K562 (cell line): ENCODE measurements at regions not wholly inside any gene's neighbourhood (a gene's known extent, or its start where the extent isn't known, plus 50 kb on each side); places are given as distances from the start of the nearest gene placed in this dataset.

Source experiments
- ATAC-seq: fragments of 200-7000 bp; cut with Tn5 transposase; 3 replicates; pipeline ENCODE4 v1.9.1; 2020; ENCODE audit warnings: moderate library complexity
- BruUV-seq: library from RNA; stranded (reverse); fragments of 400-500 nt; replicated peaks from 2 replicates; lab custom pipeline; 2021; lab: Mats Ljungman, UMichigan
- CTCF ChIA-PET: fragments of 300-600 bp; formaldehyde crosslinking; extraction: SDS; loops from one replicate; lab custom pipeline; 2021; ENCODE audit warnings: low intra/inter-chr PET ratio; lab: Yijun Ruan, JAX
- POLR2A ChIA-PET: fragments of 300-600, 350-650 bp; sonication (Branson Sonifier 250); formaldehyde crosslinking; extraction: SDS; loops from one replicate; lab custom pipeline; 2021; ENCODE audit warnings: antibody characterized with exemption, inconsistent platforms; lab: Yijun Ruan, JAX
- DNase-seq, 4 experiments: peaks; one replicate each; pipeline versions ENCODE4 v3.0.0 to v3.0.0-alpha.2; 2011 to 2018; ENCODE audit warnings: low spot score in 3 of 4, mixed read lengths in 3 of 4; ENCODE audit errors: extremely low read depth in 1 of 4
- FAIRE-seq: peaks from 2 replicates; lab custom pipeline; 2011; peaks lifted over from hg19 to GRCh38; lab: Jason Lieb, UNC
- H2AFZ ChIP-seq: 2 replicates; pipeline ENCODE4 v1.6.0; 2011; ENCODE audit warnings: low read depth, low read length, control low read depth, inconsistent platforms
- H3K27ac ChIP-seq: fragments of 200-600 bp; 3 replicates; pipeline ENCODE4 v1.8.0; 2011; ENCODE audit warnings: low read depth, mild to moderate bottlenecking, control low read depth, inconsistent platforms, low read length, moderate library complexity, mixed read lengths; ENCODE audit errors: extremely low read depth
- H3K27me3 ChIP-seq, 2 experiments: fragments of 300-600 bp in 1 of 2; 2 replicates in 1 of 2; 3 replicates in 1 of 2; pipeline versions ENCODE4 v1.6.0 to v1.8.0; 2011; ENCODE audit warnings: inconsistent platforms in 2 of 2, low read length in 2 of 2, mild to moderate bottlenecking in 1 of 2, mixed read lengths in 1 of 2, moderate library complexity in 1 of 2; ENCODE audit not compliant: control insufficient read depth in 2 of 2, insufficient read depth in 2 of 2
- H3K36me3 ChIP-seq: fragments of 300-600 bp; 3 replicates; pipeline ENCODE4 v1.8.0; 2011; ENCODE audit warnings: mild to moderate bottlenecking, low read length, inconsistent platforms; ENCODE audit not compliant: control insufficient read depth, insufficient read depth
- H3K4me1 ChIP-seq, 2 experiments: fragments of 200-600 bp in 1 of 2; replicated peaks in 1 of 2; 2 replicates in 1 of 2; 3 replicates in 1 of 2; pipeline versions ENCODE4 v1.5.1 to v1.8.0; 2011; ENCODE audit warnings: inconsistent platforms in 2 of 2, low read length in 2 of 2, mild to moderate bottlenecking in 1 of 2, mixed read lengths in 1 of 2, moderate library complexity in 1 of 2; ENCODE audit not compliant: control insufficient read depth in 2 of 2, insufficient read depth in 2 of 2
- H3K4me2 ChIP-seq: 2 replicates; pipeline ENCODE4 v1.6.1; 2011; ENCODE audit warnings: low read length, control low read depth, inconsistent platforms, mixed read lengths; ENCODE audit not compliant: insufficient read depth
- H3K4me3 ChIP-seq: fragments of 200-600 bp; sonication (generic), shearing (Covaris generic); 2 replicates; pipeline ENCODE4 v1.5.1; 2016; ENCODE audit warnings: control low read depth, inconsistent platforms
- H3K79me2 ChIP-seq: fragments of 200-600 bp; 3 replicates; pipeline ENCODE4 v1.8.0; 2011; ENCODE audit warnings: low read length, inconsistent platforms; ENCODE audit not compliant: control insufficient read depth, insufficient read depth
- H3K9ac ChIP-seq, 2 experiments: 2 replicates each; pipeline versions ENCODE4 v1.6.0 to v1.6.1; 2011; ENCODE audit warnings: low read depth in 2 of 2, low read length in 2 of 2, control low read depth in 1 of 2, inconsistent platforms in 1 of 2, mild to moderate bottlenecking in 1 of 2, mixed read lengths in 1 of 2; ENCODE audit not compliant: insufficient read depth in 1 of 2
- H3K9me1 ChIP-seq: one replicate; pipeline ENCODE4 v1.6.0; 2011; ENCODE audit warnings: inconsistent platforms, mild to moderate bottlenecking, low read length, moderate library complexity; ENCODE audit not compliant: control insufficient read depth, insufficient read depth
- H3K9me3 ChIP-seq: replicated peaks from 2 replicates; pipeline ENCODE4 v1.5.1; 2011; ENCODE audit warnings: low read depth, low read length, inconsistent platforms; ENCODE audit not compliant: control insufficient read depth, insufficient read depth
- H4K20me1 ChIP-seq: replicated peaks from 2 replicates; pipeline ENCODE4 v1.6.1; 2011; ENCODE audit warnings: low read length, inconsistent platforms, mixed read lengths; ENCODE audit not compliant: control insufficient read depth, insufficient read depth
- ELF2 ChIP-seq: fragments of 250-450 bp; sonication (Bioruptor Pico); IDR thresholded peaks from 2 replicates; pipeline ENCODE4 v1.5.0; 2021; ENCODE audit warnings: mild to moderate bottlenecking
- ILK ChIP-seq: fragments of 450-650 bp; IDR thresholded peaks from 2 replicates; pipeline ENCODE4 v1.6.1; 2016; ENCODE audit warnings: missing genetic modification characterization, low read depth, mild to moderate bottlenecking, missing compliant biosample characterization, moderate library complexity, borderline replicate concordance
- JUNB ChIP-seq: fragments of 450-650 bp; formaldehyde crosslinking; conservative IDR thresholded peaks from 2 replicates; pipeline ENCODE4 v1.4.0; 2020; ENCODE audit warnings: mild to moderate bottlenecking
- POU5F1 ChIP-seq: fragments of 150-350 bp; IDR thresholded peaks from 2 replicates; pipeline ENCODE4 v1.6.1; 2014; ENCODE audit warnings: borderline replicate concordance, low read length, low read depth, mild to moderate bottlenecking; ENCODE audit not compliant: partially characterized antibody
- ZNF124 ChIP-seq: sonication (generic); formaldehyde crosslinking; IDR thresholded peaks from 2 replicates; pipeline ENCODE4 v1.8.1; 2022; ENCODE audit warnings: missing genetic modification reagents
- ZNF584 ChIP-seq: fragments of 200-800 bp; sonication (Bioruptor generic); IDR thresholded peaks from 2 replicates; pipeline ENCODE4 v1.6.1; 2016; ENCODE audit warnings: low read depth, mild to moderate bottlenecking, missing genetic modification characterization, missing compliant biosample characterization
- in situ Hi-C: fragments of 300-500 bp; cut with MboI; formaldehyde crosslinking; loops from 4 replicates; pipeline ENCODE4 v1.15.0; 2018; ENCODE audit warnings: inconsistent platforms, mixed read lengths
- intact Hi-C: fragments of 100-400 bp; cut with micrococcal nuclease; formaldehyde crosslinking; loops from 2 replicates; pipeline ENCODE4 v1.14.2; 2022
- TF ChIP-seq, protein P1 (sequence below): fragments of 450-650 bp; formaldehyde crosslinking; IDR thresholded peaks from 2 replicates; pipeline ENCODE4 v1.4.0; 2020; ENCODE audit warnings: mild to moderate bottlenecking, moderate library complexity
- TF ChIP-seq, protein P2 (sequence below): sonication (generic); formaldehyde crosslinking; IDR thresholded peaks from 2 replicates; pipeline ENCODE4 v1.8.1; 2022; ENCODE audit warnings: missing genetic modification reagents
- TF ChIP-seq, protein P3 (sequence below), 2 experiments: IDR thresholded peaks in 1 of 2; conservative IDR thresholded peaks in 1 of 2; 2 replicates each; pipeline ENCODE4 v1.6.1; 2016; ENCODE audit warnings: low read depth in 2 of 2, mild to moderate bottlenecking in 1 of 2, missing compliant biosample characterization in 1 of 2, missing genetic modification characterization in 1 of 2, moderate library complexity in 1 of 2
- TF ChIP-seq, protein P4 (sequence below): fragments of 250-450 bp; sonication (Bioruptor Pico); IDR thresholded peaks from 2 replicates; pipeline ENCODE4 v1.8.0; 2022; ENCODE audit warnings: inconsistent platforms
- TF ChIP-seq, protein P5 (sequence below): fragments of 250-450 bp; sonication (Bioruptor Pico); IDR thresholded peaks from 2 replicates; pipeline ENCODE4 v1.5.0; 2020; ENCODE audit warnings: mild to moderate bottlenecking, borderline replicate concordance

DNA sequence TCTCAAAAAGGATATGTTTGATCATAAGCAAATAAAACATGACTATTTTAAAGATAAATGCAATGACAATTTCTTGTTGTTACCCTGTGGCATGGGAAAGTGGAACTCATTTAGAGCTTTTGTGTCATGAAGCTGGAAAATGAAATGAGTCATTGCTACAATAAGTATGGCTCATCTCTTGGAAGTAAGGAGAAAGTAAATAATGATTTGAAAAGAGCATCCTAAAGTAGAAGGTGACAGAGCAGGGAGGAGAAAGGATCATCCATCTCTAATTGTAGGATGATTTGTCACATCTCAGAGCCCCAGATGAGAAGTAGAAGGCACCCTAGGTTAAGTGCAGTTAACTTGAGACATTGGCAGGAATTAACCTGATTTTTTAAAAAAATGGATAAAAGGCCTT lies 200.5 kb downstream of the CPS1 start:
- Histone ChIP-seq H3K4me3 (no peak overlapping the region), H3K4me1 (no peaks in the 10 kb centered on the region), H2AFZ (no peak overlapping the region), H3K9me1 (no peaks in the 10 kb centered on the region), H3K9me3 (no peaks in the 10 kb centered on the region), H3K79me2 (no peaks in the 10 kb centered on the region), H3K4me2 (no peak overlapping the region), H3K36me3 (no peaks in the 10 kb centered on the region), H3K9ac (no peak overlapping the region), H4K20me1 (no peaks in the 10 kb centered on the region), H3K27ac (no peak overlapping the region), H3K27me3 (no peaks in the 10 kb centered on the region)
- POLR2A ChIA-PET, result no interaction called here
- in situ Hi-C loops, result no loop called here
- CTCF ChIA-PET, result no interaction called here
- no peak for FAIRE-seq
- TF ChIP-seq ELF2 (CRISPR knock-in tag) (no peak), ILK (tag) (no peak), ZNF584 (CRISPR knock-in tag) (no peak), POU5F1 (no peak), JUNB (CRISPR knock-in tag) (no peak), ZNF124 (no peak)
- TF ChIP-seq, protein P1, sequence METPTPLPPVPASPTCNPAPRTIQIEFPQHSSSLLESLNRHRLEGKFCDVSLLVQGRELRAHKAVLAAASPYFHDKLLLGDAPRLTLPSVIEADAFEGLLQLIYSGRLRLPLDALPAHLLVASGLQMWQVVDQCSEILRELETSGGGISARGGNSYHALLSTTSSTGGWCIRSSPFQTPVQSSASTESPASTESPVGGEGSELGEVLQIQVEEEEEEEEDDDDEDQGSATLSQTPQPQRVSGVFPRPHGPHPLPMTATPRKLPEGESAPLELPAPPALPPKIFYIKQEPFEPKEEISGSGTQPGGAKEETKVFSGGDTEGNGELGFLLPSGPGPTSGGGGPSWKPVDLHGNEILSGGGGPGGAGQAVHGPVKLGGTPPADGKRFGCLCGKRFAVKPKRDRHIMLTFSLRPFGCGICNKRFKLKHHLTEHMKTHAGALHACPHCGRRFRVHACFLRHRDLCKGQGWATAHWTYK (CRISPR knock-in tag), result no peak
- TF ChIP-seq, protein P2, sequence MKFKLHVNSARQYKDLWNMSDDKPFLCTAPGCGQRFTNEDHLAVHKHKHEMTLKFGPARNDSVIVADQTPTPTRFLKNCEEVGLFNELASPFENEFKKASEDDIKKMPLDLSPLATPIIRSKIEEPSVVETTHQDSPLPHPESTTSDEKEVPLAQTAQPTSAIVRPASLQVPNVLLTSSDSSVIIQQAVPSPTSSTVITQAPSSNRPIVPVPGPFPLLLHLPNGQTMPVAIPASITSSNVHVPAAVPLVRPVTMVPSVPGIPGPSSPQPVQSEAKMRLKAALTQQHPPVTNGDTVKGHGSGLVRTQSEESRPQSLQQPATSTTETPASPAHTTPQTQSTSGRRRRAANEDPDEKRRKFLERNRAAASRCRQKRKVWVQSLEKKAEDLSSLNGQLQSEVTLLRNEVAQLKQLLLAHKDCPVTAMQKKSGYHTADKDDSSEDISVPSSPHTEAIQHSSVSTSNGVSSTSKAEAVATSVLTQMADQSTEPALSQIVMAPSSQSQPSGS (CRISPR knock-in tag), result no peak
- TF ChIP-seq, protein P3, sequence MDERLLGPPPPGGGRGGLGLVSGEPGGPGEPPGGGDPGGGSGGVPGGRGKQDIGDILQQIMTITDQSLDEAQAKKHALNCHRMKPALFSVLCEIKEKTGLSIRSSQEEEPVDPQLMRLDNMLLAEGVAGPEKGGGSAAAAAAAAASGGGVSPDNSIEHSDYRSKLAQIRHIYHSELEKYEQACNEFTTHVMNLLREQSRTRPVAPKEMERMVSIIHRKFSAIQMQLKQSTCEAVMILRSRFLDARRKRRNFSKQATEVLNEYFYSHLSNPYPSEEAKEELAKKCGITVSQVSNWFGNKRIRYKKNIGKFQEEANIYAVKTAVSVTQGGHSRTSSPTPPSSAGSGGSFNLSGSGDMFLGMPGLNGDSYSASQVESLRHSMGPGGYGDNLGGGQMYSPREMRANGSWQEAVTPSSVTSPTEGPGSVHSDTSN (CRISPR knock-in tag; IDR thresholded peaks at IDR 0.05; ENCODE audit: low read depth), result no peak
- TF ChIP-seq, protein P3 (tag; conservative IDR thresholded peaks at IDR 0.05; ENCODE audit: low read depth), result no peak
- TF ChIP-seq, protein P4, sequence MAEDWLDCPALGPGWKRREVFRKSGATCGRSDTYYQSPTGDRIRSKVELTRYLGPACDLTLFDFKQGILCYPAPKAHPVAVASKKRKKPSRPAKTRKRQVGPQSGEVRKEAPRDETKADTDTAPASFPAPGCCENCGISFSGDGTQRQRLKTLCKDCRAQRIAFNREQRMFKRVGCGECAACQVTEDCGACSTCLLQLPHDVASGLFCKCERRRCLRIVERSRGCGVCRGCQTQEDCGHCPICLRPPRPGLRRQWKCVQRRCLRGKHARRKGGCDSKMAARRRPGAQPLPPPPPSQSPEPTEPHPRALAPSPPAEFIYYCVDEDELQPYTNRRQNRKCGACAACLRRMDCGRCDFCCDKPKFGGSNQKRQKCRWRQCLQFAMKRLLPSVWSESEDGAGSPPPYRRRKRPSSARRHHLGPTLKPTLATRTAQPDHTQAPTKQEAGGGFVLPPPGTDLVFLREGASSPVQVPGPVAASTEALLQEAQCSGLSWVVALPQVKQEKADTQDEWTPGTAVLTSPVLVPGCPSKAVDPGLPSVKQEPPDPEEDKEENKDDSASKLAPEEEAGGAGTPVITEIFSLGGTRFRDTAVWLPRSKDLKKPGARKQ (CRISPR knock-in tag), result no peak
- TF ChIP-seq, protein P5, sequence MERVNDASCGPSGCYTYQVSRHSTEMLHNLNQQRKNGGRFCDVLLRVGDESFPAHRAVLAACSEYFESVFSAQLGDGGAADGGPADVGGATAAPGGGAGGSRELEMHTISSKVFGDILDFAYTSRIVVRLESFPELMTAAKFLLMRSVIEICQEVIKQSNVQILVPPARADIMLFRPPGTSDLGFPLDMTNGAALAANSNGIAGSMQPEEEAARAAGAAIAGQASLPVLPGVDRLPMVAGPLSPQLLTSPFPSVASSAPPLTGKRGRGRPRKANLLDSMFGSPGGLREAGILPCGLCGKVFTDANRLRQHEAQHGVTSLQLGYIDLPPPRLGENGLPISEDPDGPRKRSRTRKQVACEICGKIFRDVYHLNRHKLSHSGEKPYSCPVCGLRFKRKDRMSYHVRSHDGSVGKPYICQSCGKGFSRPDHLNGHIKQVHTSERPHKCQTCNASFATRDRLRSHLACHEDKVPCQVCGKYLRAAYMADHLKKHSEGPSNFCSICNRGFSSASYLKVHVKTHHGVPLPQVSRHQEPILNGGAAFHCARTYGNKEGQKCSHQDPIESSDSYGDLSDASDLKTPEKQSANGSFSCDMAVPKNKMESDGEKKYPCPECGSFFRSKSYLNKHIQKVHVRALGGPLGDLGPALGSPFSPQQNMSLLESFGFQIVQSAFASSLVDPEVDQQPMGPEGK (CRISPR knock-in tag), result no peak
- no peak for ATAC-seq
- BruUV-seq, result no TSS peak
- DNase-seq, result no peak
- intact Hi-C loops, result no loop called here
